ENCODE measurements at regions not wholly inside any gene's neighbourhood (a gene's known extent, or its start where the extent isn't known, plus 50 kb on each side); places are given as distances from the start of the nearest gene placed in this dataset.

GRCh38 chr2:82120115-82120514, 1815.6 kb upstream of the LRRTM1 start:
- no peak for TF ChIP-seq CTCF (IDR thresholded peaks at IDR 0.05)
- no peak for TF ChIP-seq POLR2AphosphoS5 (IDR thresholded peaks at IDR 0.05)
- TF ChIP-seq POLR2A (IDR thresholded peaks at IDR 0.05) = no peak

Data from breast epithelium (tissue), 3 donors.